ENCODE measurements at regions not wholly inside any gene's neighbourhood (a gene's known extent, or its start where the extent isn't known, plus 50 kb on each side); places are given as distances from the start of the nearest gene placed in this dataset.

- H3K4me2 ChIP-seq, result no peak overlapping the region
- no peaks in the 10 kb centered on the region for H3K79me2 ChIP-seq
- H2AFZ ChIP-seq, result no peak overlapping the region
- TF ChIP-seq CTCF (IDR thresholded peaks at IDR 0.05; ENCODE audit: poor library complexity) (no peak), EZH2 (IDR thresholded peaks at IDR 0.05; ENCODE audit: borderline replicate concordance) (no peak), EZH2phosphoT487 (IDR thresholded peaks at IDR 0.05; ENCODE audit: low read depth, severe bottlenecking, unreplicated experiment) (no peak)
- WGBS (ENCODE audit: low lambda C conversion rate, missing lambda C conversion rate), result 69% methylated on average over 8 of the region's 8 CpGs
- no peak for DNase-seq (ENCODE audit: low spot score)
- H3K36me3 ChIP-seq (replicated peaks; ENCODE audit: insufficient read depth, low read depth), result no peaks in the 10 kb centered on the region
- H3K4me3 ChIP-seq, result no peak overlapping the region
- no peaks in the 10 kb centered on the region for H3K9me3 ChIP-seq (ENCODE audit: low read depth)
- no peaks in the 10 kb centered on the region for H3K9me2 ChIP-seq (replicated peaks; ENCODE audit: insufficient read depth)
- H3K4me1 ChIP-seq (ENCODE audit: insufficient read depth), result no peaks in the 10 kb centered on the region
- no peaks in the 10 kb centered on the region for H3K27me3 ChIP-seq
- H3K27ac ChIP-seq, result no peak overlapping the region
- no peaks in the 10 kb centered on the region for H4K20me1 ChIP-seq (ENCODE audit: insufficient read depth, poor library complexity, severe bottlenecking)
Measured at GRCh38 chr11:70497536-70498075, 99.3 kb downstream of the CTTN start.

GRCh38 chr11:70498171-70498571, 99.8 kb downstream of the CTTN start:
- Histone ChIP-seq H3K4me1 (ENCODE audit: insufficient read depth) (no peaks in the 10 kb centered on the region), H3K79me2 (no peaks in the 10 kb centered on the region), H3K4me3 (no peak overlapping the region), H4K20me1 (ENCODE audit: insufficient read depth, poor library complexity, severe bottlenecking) (no peaks in the 10 kb centered on the region), H3K36me3 (replicated peaks; ENCODE audit: insufficient read depth, low read depth) (no peaks in the 10 kb centered on the region), H3K27me3 (no peaks in the 10 kb centered on the region), H3K9me3 (ENCODE audit: low read depth) (no peaks in the 10 kb centered on the region), H2AFZ (no peak overlapping the region), H3K27ac (no peak overlapping the region), H3K4me2 (no peak overlapping the region), H3K9me2 (replicated peaks; ENCODE audit: insufficient read depth) (no peaks in the 10 kb centered on the region)
- no peak for TF ChIP-seq EZH2phosphoT487 (IDR thresholded peaks at IDR 0.05; ENCODE audit: low read depth, severe bottlenecking, unreplicated experiment)
- TF ChIP-seq CTCF (IDR thresholded peaks at IDR 0.05; ENCODE audit: poor library complexity), result no peak
- no peak for TF ChIP-seq EZH2 (IDR thresholded peaks at IDR 0.05; ENCODE audit: borderline replicate concordance)
- no peak for DNase-seq (ENCODE audit: low spot score)
- WGBS (ENCODE audit: low lambda C conversion rate, missing lambda C conversion rate), result 90% methylated on average over 7 of the region's 7 CpGs

GRCh38 chr11:70498976-70499801, 100.9 kb downstream of the CTTN start:
- Histone ChIP-seq H3K36me3 (replicated peaks; ENCODE audit: insufficient read depth, low read depth) (no peaks in the 10 kb centered on the region), H3K27me3 (no peaks in the 10 kb centered on the region), H3K4me2 (no peak overlapping the region), H4K20me1 (ENCODE audit: insufficient read depth, poor library complexity, severe bottlenecking) (no peaks in the 10 kb centered on the region), H3K27ac (no peak overlapping the region), H3K4me3 (no peak overlapping the region), H3K9me3 (ENCODE audit: low read depth) (no peaks in the 10 kb centered on the region), H3K79me2 (no peaks in the 10 kb centered on the region), H3K4me1 (ENCODE audit: insufficient read depth) (no peaks in the 10 kb centered on the region), H3K9me2 (replicated peaks; ENCODE audit: insufficient read depth) (no peaks in the 10 kb centered on the region), H2AFZ (no peak overlapping the region)
- DNase-seq (ENCODE audit: low spot score), result no peak
- TF ChIP-seq CTCF (IDR thresholded peaks at IDR 0.05; ENCODE audit: poor library complexity), result no peak
- no peak for TF ChIP-seq EZH2 (IDR thresholded peaks at IDR 0.05; ENCODE audit: borderline replicate concordance)
- no peak for TF ChIP-seq EZH2phosphoT487 (IDR thresholded peaks at IDR 0.05; ENCODE audit: low read depth, severe bottlenecking, unreplicated experiment)
- 96% methylated on average over 26 of the region's 26 CpGs for WGBS (ENCODE audit: low lambda C conversion rate, missing lambda C conversion rate)
